Activated naive CD4-positive, alpha-beta T cell treated with anti-CD3 and anti-CD28 coated beads, Interleukin-2, amount 50 U/mL, for 72 hours (primary cell): ENCODE measurements at regions not wholly inside any gene's neighbourhood (a gene's known extent, or its start where the extent isn't known, plus 50 kb on each side); places are given as distances from the start of the nearest gene placed in this dataset.

Source experiments
- ATAC-seq, 2 donors: fragments of 150-1000 bp; cut with Tn5 transposase; 2 replicates each; pipeline ENCODE4 v1.10.0; 2021; ENCODE audit warnings: mild to moderate bottlenecking in 2 of 2, moderate library complexity in 2 of 2
- DNase-seq, 2 donors: peaks; one replicate each; pipeline ENCODE4 v3.0.0; 2021 to 2022; ENCODE audit warnings: low spot score in 2 of 2
- H3K27ac Mint-ChIP-seq, 2 donors: one replicate each; pipeline ENCODE4 v1.8.0; 2022; ENCODE audit warnings: mild to moderate bottlenecking in 2 of 2, mixed read lengths in 2 of 2
- H3K36me3 Mint-ChIP-seq, 2 donors: one replicate each; pipeline ENCODE4 v1.8.0; 2022; ENCODE audit warnings: mixed read lengths in 2 of 2
- H3K9me3 Mint-ChIP-seq, 2 donors: one replicate each; pipeline ENCODE4 v1.8.0; 2022; ENCODE audit warnings: mixed read lengths in 2 of 2

- no peak overlapping the region for H3K27ac Mint-ChIP-seq
These were observed 383.2 kb upstream of the ZMIZ1 start for GRCh38 chr10:78685466-78686103.

GRCh38 chr10:78686444-78687060, 382.2 kb upstream of the ZMIZ1 start:
- ATAC-seq (no peak), DNase-seq (no peak)
- Mint-ChIP-seq H3K9me3 (no peaks in the 10 kb centered on the region), H3K27ac (peak overlapping the region in 1 of 2 donors; percentile 60), H3K36me3 (peaks cover 0 to 1% of the 10 kb centered on the region in 2 donors)

More at GRCh38 chr10:78685466-78686103, 383.2 kb upstream of the ZMIZ1 start:
- peaks cover 0 to 9% of the 10 kb centered on the region in 2 donors for H3K36me3 Mint-ChIP-seq
- ATAC-seq (peak in 1 of 2 donors; percentile 41), DNase-seq (no peak)
- H3K9me3 Mint-ChIP-seq, result peaks cover 4% of the 10 kb centered on the region in 2 donors

GRCh38 chr10:78687626-78688025, 381.1 kb upstream of the ZMIZ1 start:
- no peak for ATAC-seq

GRCh38 chr10:78688230-78688900, 380.4 kb upstream of the ZMIZ1 start:
- no peaks in the 10 kb centered on the region for H3K36me3 Mint-ChIP-seq
- H3K9me3 Mint-ChIP-seq, result no peaks in the 10 kb centered on the region
- DNase-seq, result no peak
- no peak for ATAC-seq
- no peak overlapping the region for H3K27ac Mint-ChIP-seq

More at GRCh38 chr10:78687626-78688025, 381.1 kb upstream of the ZMIZ1 start:
- Mint-ChIP-seq H3K9me3 (no peaks in the 10 kb centered on the region), H3K27ac (no peak overlapping the region), H3K36me3 (no peaks in the 10 kb centered on the region)
- no peak for DNase-seq

DNA sequence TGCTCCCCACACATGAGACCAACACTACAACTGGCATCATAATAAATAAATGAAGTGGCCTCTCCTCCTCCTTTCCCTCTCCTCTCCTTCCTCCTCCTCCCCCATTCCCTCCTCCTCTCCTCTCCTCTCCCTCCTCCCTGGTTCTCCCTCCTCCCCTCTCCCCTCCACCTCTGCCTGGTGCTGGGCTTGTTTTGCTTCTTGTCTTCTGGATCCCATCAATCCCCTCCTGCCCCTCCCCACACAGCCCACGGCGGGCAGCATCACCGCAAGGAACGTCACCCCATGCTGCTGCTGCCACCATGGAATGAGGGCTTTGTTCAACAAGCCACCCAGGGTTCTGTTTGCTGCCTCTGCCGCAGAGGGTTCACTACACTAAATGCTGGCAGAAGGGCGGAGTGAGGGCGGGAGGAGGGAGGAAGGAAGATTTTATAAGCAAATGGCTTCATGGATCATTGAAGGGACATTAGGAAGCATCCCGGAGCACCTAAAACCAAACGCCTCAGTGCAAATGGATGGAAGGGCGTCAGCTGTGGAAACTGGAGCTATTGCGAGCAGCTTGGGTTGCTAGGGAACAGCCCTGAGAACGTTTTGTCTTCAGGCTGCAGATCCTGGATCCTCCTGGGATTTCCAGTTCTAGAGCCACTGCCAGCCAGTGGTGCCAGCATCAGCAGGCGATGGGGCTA, 379.7 kb upstream of the ZMIZ1 start:
- no peak overlapping the region for H3K27ac Mint-ChIP-seq
- ATAC-seq (no peak), DNase-seq (no peak)
- no peaks in the 10 kb centered on the region for H3K9me3 Mint-ChIP-seq
- no peaks in the 10 kb centered on the region for H3K36me3 Mint-ChIP-seq

- Mint-ChIP-seq H3K36me3 (no peaks in the 10 kb centered on the region), H3K27ac (no peak overlapping the region), H3K9me3 (no peaks in the 10 kb centered on the region)
- ATAC-seq (no peak), DNase-seq (no peak)
These were observed 379.2 kb upstream of the ZMIZ1 start for GRCh38 chr10:78689584-78689935.

GRCh38 chr10:78690354-78691111, 378.2 kb upstream of the ZMIZ1 start:
- Mint-ChIP-seq H3K27ac (no peak overlapping the region), H3K36me3 (no peaks in the 10 kb centered on the region), H3K9me3 (no peaks in the 10 kb centered on the region)
- no peak for ATAC-seq
- DNase-seq, result no peak

GRCh38 chr10:78691301-78692030, 377.3 kb upstream of the ZMIZ1 start:
- Mint-ChIP-seq H3K36me3 (no peaks in the 10 kb centered on the region), H3K27ac (no peak overlapping the region), H3K9me3 (no peaks in the 10 kb centered on the region)
- no peak for ATAC-seq
- no peak for DNase-seq

GRCh38 chr10:78692071-78692470, 376.7 kb upstream of the ZMIZ1 start:
- H3K9me3 Mint-ChIP-seq, result no peaks in the 10 kb centered on the region

DNA sequence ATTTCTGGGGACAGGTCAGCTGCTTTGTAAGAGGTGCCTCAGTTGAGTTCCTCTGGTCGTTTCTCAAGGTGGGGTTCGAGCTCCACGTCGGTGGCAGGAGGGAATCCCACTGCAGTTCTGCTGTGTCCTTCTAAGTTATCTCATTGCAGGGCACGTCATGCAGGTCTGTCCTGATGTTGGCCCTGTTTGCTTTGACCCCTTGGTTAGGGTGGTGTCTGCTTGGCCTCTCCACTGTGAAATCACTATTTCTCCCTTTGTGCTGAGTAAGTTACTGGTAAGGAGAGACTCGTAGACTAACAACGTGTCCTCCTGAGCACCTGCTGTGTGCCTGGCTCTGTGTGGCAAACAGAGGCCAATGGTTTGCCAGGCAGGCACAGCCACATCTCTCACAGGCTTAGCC, 372.9 kb upstream of the ZMIZ1 start:
- no peak overlapping the region for H3K27ac Mint-ChIP-seq
- DNase-seq (no peak), ATAC-seq (no peak)
- no peaks in the 10 kb centered on the region for H3K9me3 Mint-ChIP-seq
- no peaks in the 10 kb centered on the region for H3K36me3 Mint-ChIP-seq

More at GRCh38 chr10:78692071-78692470, 376.7 kb upstream of the ZMIZ1 start:
- DNase-seq (no peak), ATAC-seq (no peak)
- no peak overlapping the region for H3K27ac Mint-ChIP-seq
- H3K36me3 Mint-ChIP-seq, result no peaks in the 10 kb centered on the region

DNA sequence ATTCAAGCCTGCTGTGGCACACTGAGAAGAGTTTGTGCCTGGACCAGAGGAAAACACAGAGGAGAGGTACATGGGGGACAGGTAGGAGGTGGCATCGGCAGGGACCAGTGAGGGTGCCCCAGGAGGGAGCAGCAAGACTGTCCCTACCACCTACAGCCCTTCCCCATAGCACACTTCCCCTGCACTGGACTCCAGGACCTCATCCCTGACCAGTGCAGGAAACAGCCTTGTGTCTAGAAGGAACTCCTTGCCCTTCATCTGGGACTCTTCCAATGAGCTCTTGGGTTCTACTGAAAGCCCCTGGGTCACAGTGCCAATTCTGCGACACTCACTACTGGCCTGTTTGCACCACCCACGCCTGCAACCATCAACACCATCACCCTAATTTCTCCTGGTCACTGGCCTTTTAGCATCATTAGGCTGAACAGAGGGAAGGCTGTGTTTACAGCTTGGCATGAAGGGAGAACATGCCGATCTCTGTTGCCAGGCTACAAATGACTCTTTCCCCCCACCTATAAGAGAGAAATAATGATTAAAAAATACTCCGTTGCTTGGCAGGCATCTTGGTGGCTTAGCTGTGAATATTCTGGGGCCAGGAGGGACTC, 371.9 kb upstream of the ZMIZ1 start:
- no peaks in the 10 kb centered on the region for H3K36me3 Mint-ChIP-seq
- DNase-seq (no peak), ATAC-seq (no peak)
- no peak overlapping the region for H3K27ac Mint-ChIP-seq
- no peaks in the 10 kb centered on the region for H3K9me3 Mint-ChIP-seq

GRCh38 chr10:78699971-78700370, 368.8 kb upstream of the ZMIZ1 start:
- Mint-ChIP-seq H3K36me3 (no peaks in the 10 kb centered on the region), H3K9me3 (no peaks in the 10 kb centered on the region), H3K27ac (no peak overlapping the region)
- ATAC-seq, result no peak
- DNase-seq, result no peak

DNA sequence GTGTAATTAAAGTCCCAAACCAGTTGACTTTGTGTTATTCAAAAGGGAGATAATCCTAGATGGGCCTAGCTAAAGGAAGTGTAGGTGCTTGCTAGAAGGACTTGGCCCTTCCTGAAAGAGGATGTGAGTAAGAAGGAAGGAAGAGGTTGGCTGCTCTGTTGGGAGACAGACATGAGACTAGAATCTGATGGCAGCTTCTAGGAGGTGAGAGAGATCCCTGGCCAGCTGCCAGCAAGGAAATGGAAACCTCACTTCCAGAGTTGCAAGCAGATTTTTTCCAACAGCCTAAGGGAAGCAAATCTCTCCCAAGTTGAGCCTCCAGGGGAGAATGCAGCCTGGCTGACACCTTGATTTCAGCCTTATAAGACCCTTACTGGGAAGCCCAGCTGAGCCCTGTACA, 368.4 kb upstream of the ZMIZ1 start:
- H3K27ac Mint-ChIP-seq, result no peak overlapping the region
- ATAC-seq (no peak), DNase-seq (no peak)
- no peaks in the 10 kb centered on the region for H3K36me3 Mint-ChIP-seq
- H3K9me3 Mint-ChIP-seq, result no peaks in the 10 kb centered on the region

GRCh38 chr10:78700816-78701520, 367.8 kb upstream of the ZMIZ1 start:
- Mint-ChIP-seq H3K36me3 (no peaks in the 10 kb centered on the region), H3K9me3 (no peaks in the 10 kb centered on the region), H3K27ac (peak overlapping the region in 1 of 2 donors; percentile 29)
- ATAC-seq (no peak), DNase-seq (no peak)

GRCh38 chr10:78702186-78702585, 366.6 kb upstream of the ZMIZ1 start:
- Mint-ChIP-seq H3K27ac (no peak overlapping the region), H3K9me3 (no peaks in the 10 kb centered on the region), H3K36me3 (no peaks in the 10 kb centered on the region)
- DNase-seq, result no peak
- no peak for ATAC-seq
